HG02852 (cell line): ENCODE measurements at regions not wholly inside any gene's neighbourhood (a gene's known extent, or its start where the extent isn't known, plus 50 kb on each side); places are given as distances from the start of the nearest gene placed in this dataset.

Source experiments
- ATAC-seq: cut with Tn5 transposase; IDR thresholded peaks from one replicate; pipeline ENCODE4 v1.9.1; 2021; ENCODE audit warnings: mild to moderate bottlenecking, moderate library complexity; ENCODE audit not compliant: unreplicated experiment

- no peak for ATAC-seq
Measured at GRCh38 chr1:80274256-80274655, 1267.7 kb upstream of the ADGRL4 start.

GRCh38 chr1:80272495-80272894 lies 1266.0 kb upstream of the ADGRL4 start:
- no peak for ATAC-seq

GRCh38 chr1:80258659-80259058 lies 1252.1 kb upstream of the ADGRL4 start:
- no peak for ATAC-seq

GRCh38 chr1:80251591-80251990 lies 1245.1 kb upstream of the ADGRL4 start:
- no peak for ATAC-seq

GRCh38 chr1:80251171-80251570 lies 1244.6 kb upstream of the ADGRL4 start:
- ATAC-seq = no peak

GRCh38 chr1:80250573-80251168 lies 1244.1 kb upstream of the ADGRL4 start:
- ATAC-seq = no peak

GRCh38 chr1:80249699-80250098 lies 1243.2 kb upstream of the ADGRL4 start:
- no peak for ATAC-seq

GRCh38 chr1:80248886-80249285 lies 1242.4 kb upstream of the ADGRL4 start:
- no peak for ATAC-seq

GRCh38 chr1:80245813-80246212 lies 1239.3 kb upstream of the ADGRL4 start:
- no peak for ATAC-seq

- no peak for ATAC-seq
Measured at GRCh38 chr1:80244372-80244771, 1237.8 kb upstream of the ADGRL4 start.

- ATAC-seq = no peak
Measured at GRCh38 chr1:80241566-80241965, 1235.0 kb upstream of the ADGRL4 start.

GRCh38 chr1:80225510-80225909 lies 1219.0 kb upstream of the ADGRL4 start:
- no peak for ATAC-seq

- ATAC-seq = no peak
Measured at GRCh38 chr1:80221319-80221718, 1214.8 kb upstream of the ADGRL4 start.

- ATAC-seq = peak; percentile 77
Measured at GRCh38 chr1:80218112-80218511, 1211.6 kb upstream of the ADGRL4 start.

- ATAC-seq = no peak
Measured at GRCh38 chr1:80217377-80217986, 1211.0 kb upstream of the ADGRL4 start.

GRCh38 chr1:80214888-80215540 lies 1208.5 kb upstream of the ADGRL4 start:
- ATAC-seq = peak; percentile 76

GRCh38 chr1:80212948-80213347 lies 1206.4 kb upstream of the ADGRL4 start:
- no peak for ATAC-seq

- ATAC-seq = no peak
Measured at GRCh38 chr1:80211691-80212380, 1205.3 kb upstream of the ADGRL4 start.

GRCh38 chr1:80202118-80202517 lies 1195.6 kb upstream of the ADGRL4 start:
- ATAC-seq = no peak

GRCh38 chr1:80194221-80194620 lies 1187.7 kb upstream of the ADGRL4 start:
- ATAC-seq = no peak

GRCh38 chr1:80181418-80181817 lies 1174.9 kb upstream of the ADGRL4 start:
- ATAC-seq = no peak

GRCh38 chr1:80171631-80172030 lies 1165.1 kb upstream of the ADGRL4 start:
- ATAC-seq = no peak
